BLaER1 (cell line): ENCODE measurements at regions not wholly inside any gene's neighbourhood (a gene's known extent, or its start where the extent isn't known, plus 50 kb on each side); places are given as distances from the start of the nearest gene placed in this dataset.

ENCODE experiments used
- H3K27ac ChIP-seq: shearing (Covaris generic); formaldehyde crosslinking; 2 replicates; pipeline ENCODE4 v1.8.1; 2022
- H3K27me3 ChIP-seq: shearing (Covaris generic); formaldehyde crosslinking; 2 replicates; pipeline ENCODE4 v1.8.1; 2022
- H3K36me3 ChIP-seq: shearing (Covaris generic); formaldehyde crosslinking; 2 replicates; pipeline ENCODE4 v1.8.1; 2022
- H3K4me1 ChIP-seq: shearing (Covaris generic); formaldehyde crosslinking; 2 replicates; pipeline ENCODE4 v1.8.1; 2022
- H3K4me2 ChIP-seq: shearing (Covaris generic); formaldehyde crosslinking; 2 replicates; pipeline ENCODE4 v1.8.1; 2022
- H3K4me3 ChIP-seq: shearing (Covaris generic); formaldehyde crosslinking; 2 replicates; pipeline ENCODE4 v1.8.1; 2022
- H3K9ac ChIP-seq: shearing (Covaris generic); formaldehyde crosslinking; 2 replicates; pipeline ENCODE4 v1.8.1; 2022
- H3K9me3 ChIP-seq: shearing (Covaris generic); formaldehyde crosslinking; 2 replicates; pipeline ENCODE4 v1.8.1; 2022
- H4K20me1 ChIP-seq: shearing (Covaris generic); formaldehyde crosslinking; 2 replicates; pipeline ENCODE4 v1.8.1; 2022
- Cebpa-rat ChIP-seq: shearing (Covaris generic); IDR thresholded peaks from 2 replicates; pipeline ENCODE4 v1.8.1; 2022

DNA sequence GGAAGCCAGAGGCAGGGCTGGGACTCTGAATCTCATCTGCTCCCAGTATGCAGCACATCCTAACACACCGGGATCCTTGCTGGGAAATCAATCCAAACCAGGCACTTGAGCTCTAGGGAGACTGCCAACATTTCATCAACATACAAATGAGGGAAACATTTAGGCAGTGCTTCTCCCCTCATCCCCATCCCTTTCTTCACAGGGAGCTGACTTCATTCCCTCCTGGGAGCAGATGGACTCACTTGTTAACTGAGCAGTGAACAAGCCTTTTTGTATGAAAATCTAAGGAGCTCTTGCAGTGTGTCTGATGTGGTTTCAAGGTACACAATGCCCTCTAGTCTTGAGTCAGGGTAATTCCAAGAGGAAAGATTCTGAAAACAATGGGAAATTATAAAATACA is 96.3 kb downstream of the TMEM114 start:
- Histone ChIP-seq H3K27ac (no peak overlapping the region), H3K4me2 (no peak overlapping the region), H3K27me3 (no peaks in the 10 kb centered on the region), H3K4me1 (no peaks in the 10 kb centered on the region), H3K36me3 (no peaks in the 10 kb centered on the region), H3K4me3 (no peak overlapping the region), H3K9ac (no peak overlapping the region), H3K9me3 (no peaks in the 10 kb centered on the region), H4K20me1 (no peaks in the 10 kb centered on the region)
- TF ChIP-seq Cebpa-rat, result no peak

DNA sequence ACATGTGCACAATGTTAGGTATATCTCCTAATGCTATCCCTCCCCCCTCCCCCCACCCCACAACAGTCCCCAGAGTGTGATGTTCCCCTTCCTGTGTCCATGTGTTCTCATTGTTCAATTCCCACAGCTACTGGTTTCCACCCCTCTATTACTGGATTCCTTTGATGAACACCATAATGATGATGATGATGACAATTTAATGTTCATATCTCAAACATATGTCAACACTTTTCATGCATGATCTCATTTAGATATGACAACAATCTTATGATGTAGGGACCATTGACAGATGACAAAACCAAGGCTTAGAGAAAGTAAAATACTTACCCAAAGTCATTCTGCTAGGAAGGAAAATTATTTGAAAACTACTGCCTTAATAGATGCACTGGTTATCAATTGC is 97.6 kb downstream of the TMEM114 start:
- no peaks in the 10 kb centered on the region for H3K36me3 ChIP-seq
- no peak overlapping the region for H3K4me2 ChIP-seq
- no peak overlapping the region for H3K4me3 ChIP-seq
- no peaks in the 10 kb centered on the region for H3K4me1 ChIP-seq
- no peak overlapping the region for H3K27ac ChIP-seq
- no peak overlapping the region for H3K9ac ChIP-seq
- no peak for TF ChIP-seq Cebpa-rat
- no peaks in the 10 kb centered on the region for H4K20me1 ChIP-seq
- no peaks in the 10 kb centered on the region for H3K9me3 ChIP-seq
- H3K27me3 ChIP-seq, result no peaks in the 10 kb centered on the region

- Histone ChIP-seq H3K36me3 (no peaks in the 10 kb centered on the region), H3K9me3 (no peaks in the 10 kb centered on the region), H3K4me2 (no peak overlapping the region), H4K20me1 (no peaks in the 10 kb centered on the region), H3K9ac (no peak overlapping the region), H3K27me3 (no peaks in the 10 kb centered on the region), H3K27ac (no peak overlapping the region), H3K4me3 (no peak overlapping the region), H3K4me1 (no peaks in the 10 kb centered on the region)
- no peak for TF ChIP-seq Cebpa-rat
Measured at GRCh38 chr16:8489580-8489979, 100.7 kb downstream of the TMEM114 start.

- no peak for TF ChIP-seq Cebpa-rat
- no peaks in the 10 kb centered on the region for H3K4me1 ChIP-seq
- H4K20me1 ChIP-seq, result no peaks in the 10 kb centered on the region
- H3K4me2 ChIP-seq, result no peak overlapping the region
- H3K27ac ChIP-seq, result no peak overlapping the region
- no peaks in the 10 kb centered on the region for H3K27me3 ChIP-seq
- H3K36me3 ChIP-seq, result no peaks in the 10 kb centered on the region
- no peaks in the 10 kb centered on the region for H3K9me3 ChIP-seq
- H3K4me3 ChIP-seq, result no peak overlapping the region
- no peak overlapping the region for H3K9ac ChIP-seq
Measured at GRCh38 chr16:8486985-8487384, 103.3 kb downstream of the TMEM114 start.

DNA sequence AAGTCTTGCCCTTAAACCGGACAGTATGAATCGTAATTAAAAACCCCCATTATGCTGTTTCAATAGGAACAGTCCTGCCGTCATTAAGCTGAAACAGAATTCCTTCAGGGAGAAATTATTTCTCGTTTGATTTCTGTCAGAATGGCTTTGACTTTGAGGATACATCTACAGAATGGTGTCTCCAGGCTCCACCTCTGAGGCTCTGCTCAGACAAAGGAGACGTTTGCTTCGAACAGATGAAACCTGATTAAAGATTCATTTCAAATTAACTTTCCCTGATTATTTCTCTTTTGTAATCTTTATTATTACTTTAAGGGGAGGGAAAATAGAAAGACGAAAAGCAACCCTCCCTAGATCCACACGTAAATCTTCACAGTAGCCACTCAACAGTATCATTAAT is 106.9 kb downstream of the TMEM114 start:
- H3K9me3 ChIP-seq, result no peaks in the 10 kb centered on the region
- H3K4me1 ChIP-seq, result no peaks in the 10 kb centered on the region
- no peak overlapping the region for H3K9ac ChIP-seq
- TF ChIP-seq Cebpa-rat, result no peak
- H3K27ac ChIP-seq, result no peak overlapping the region
- no peaks in the 10 kb centered on the region for H3K27me3 ChIP-seq
- no peaks in the 10 kb centered on the region for H4K20me1 ChIP-seq
- H3K4me3 ChIP-seq, result no peak overlapping the region
- no peak overlapping the region for H3K4me2 ChIP-seq
- no peaks in the 10 kb centered on the region for H3K36me3 ChIP-seq

DNA sequence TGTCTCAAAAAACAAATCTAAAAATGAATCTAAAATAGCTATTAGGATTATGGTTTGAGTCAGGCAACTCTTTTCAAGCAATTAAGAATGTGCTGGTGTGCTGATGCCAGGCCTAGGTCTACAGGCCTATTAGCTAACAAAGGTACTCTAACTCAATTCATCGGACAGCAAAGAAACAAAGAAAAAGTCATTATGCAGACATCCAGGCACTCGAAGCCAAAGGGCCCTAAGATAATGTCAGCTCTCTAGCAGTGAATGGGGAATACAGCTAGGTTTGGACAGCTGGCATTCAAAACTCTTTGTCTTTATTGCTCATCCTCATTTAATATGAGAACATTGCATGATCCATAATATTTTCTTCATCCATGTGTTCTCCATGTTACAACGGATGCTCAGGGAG is 108.5 kb downstream of the TMEM114 start:
- Histone ChIP-seq H3K4me1 (no peaks in the 10 kb centered on the region), H3K27ac (no peak overlapping the region), H4K20me1 (no peaks in the 10 kb centered on the region), H3K9ac (no peak overlapping the region), H3K27me3 (no peaks in the 10 kb centered on the region), H3K36me3 (no peaks in the 10 kb centered on the region), H3K4me3 (no peak overlapping the region), H3K9me3 (no peaks in the 10 kb centered on the region), H3K4me2 (no peak overlapping the region)
- no peak for TF ChIP-seq Cebpa-rat

DNA sequence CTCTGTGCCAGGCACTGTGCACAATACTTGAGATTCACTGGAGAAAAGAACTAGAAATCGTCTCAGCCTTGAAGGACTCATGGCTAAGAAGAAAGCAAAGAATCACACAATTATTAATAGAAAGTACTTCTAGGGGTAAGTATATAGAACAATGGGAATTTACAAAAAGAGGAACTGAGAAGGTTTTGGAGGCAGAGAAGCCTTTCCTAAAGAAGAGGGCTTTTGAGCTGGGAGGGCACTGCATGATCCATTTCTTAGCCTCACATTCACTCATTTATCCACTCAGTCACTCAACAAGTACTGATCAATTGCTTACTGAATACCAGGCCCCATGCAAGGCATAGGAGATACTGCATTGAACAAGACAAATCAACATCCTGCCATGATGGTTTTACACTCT is 113.5 kb downstream of the TMEM114 start:
- H3K4me3 ChIP-seq, result no peak overlapping the region
- H3K27ac ChIP-seq, result no peak overlapping the region
- H3K27me3 ChIP-seq, result no peaks in the 10 kb centered on the region
- H3K9ac ChIP-seq, result no peak overlapping the region
- no peak overlapping the region for H3K4me2 ChIP-seq
- H3K9me3 ChIP-seq, result no peaks in the 10 kb centered on the region
- no peaks in the 10 kb centered on the region for H4K20me1 ChIP-seq
- TF ChIP-seq Cebpa-rat, result no peak
- H3K4me1 ChIP-seq, result no peaks in the 10 kb centered on the region
- H3K36me3 ChIP-seq, result no peaks in the 10 kb centered on the region

DNA sequence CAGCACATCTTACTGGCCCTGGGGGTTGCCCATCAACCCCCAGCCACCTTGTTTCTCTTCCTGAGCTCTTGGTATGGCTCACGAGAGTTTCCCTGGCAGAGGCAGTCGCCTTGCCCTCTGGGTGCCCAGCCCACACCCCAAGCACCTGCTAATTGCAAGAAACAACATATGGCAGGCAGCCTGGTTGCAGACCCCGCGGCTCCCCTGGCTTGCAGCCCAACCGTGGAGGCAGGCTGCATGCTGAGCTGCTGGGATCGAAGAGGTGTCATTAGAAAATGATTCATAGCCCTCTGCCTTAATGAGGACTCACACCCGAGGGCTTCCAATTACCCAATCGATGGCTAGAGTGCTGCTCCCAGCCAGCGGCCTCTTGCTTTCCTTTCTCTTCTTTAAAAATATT is 115.7 kb downstream of the TMEM114 start:
- Histone ChIP-seq H3K27ac (no peak overlapping the region), H4K20me1 (no peaks in the 10 kb centered on the region), H3K9me3 (no peaks in the 10 kb centered on the region), H3K36me3 (no peaks in the 10 kb centered on the region), H3K9ac (no peak overlapping the region), H3K4me2 (no peak overlapping the region), H3K4me1 (no peaks in the 10 kb centered on the region), H3K4me3 (no peak overlapping the region), H3K27me3 (no peaks in the 10 kb centered on the region)
- TF ChIP-seq Cebpa-rat, result no peak

DNA sequence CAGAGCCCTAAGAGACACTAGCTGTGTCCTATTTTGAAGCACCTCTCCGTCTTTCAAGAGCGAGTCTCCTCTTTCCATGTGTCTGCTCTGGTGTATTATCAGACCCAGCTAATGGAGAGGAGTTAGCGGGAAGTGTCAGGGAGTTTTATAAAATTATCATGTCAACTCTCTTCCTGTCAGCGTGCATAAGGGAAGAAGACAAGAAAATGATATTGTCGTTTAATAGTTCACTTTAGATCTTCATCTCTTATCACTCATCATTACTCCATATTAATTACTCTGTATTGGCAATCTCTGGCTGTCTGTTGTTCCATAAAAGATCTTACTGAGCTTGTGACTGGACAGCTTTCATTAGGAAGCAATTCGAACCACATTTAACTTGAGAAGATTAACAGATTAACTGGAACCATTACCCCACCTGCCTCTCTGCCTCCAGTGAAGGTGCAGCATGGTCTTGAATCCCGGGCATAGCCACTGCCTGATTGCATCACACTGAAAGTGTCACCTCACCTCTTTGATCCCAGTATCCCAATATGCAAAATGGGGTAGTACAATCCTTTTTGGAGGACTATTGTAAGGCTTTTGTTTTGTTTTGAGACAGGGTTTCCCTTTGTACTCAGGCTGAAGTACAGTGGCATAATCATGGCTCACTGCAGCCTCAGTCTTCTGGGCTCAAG is 121.1 kb downstream of the TMEM114 start:
- Histone ChIP-seq H3K9ac (no peak overlapping the region), H3K4me2 (no peak overlapping the region), H3K36me3 (no peaks in the 10 kb centered on the region), H3K4me3 (no peak overlapping the region), H3K9me3 (no peaks in the 10 kb centered on the region), H3K27ac (no peak overlapping the region), H3K27me3 (no peaks in the 10 kb centered on the region), H4K20me1 (no peaks in the 10 kb centered on the region), H3K4me1 (no peaks in the 10 kb centered on the region)
- no peak for TF ChIP-seq Cebpa-rat

GRCh38 chr16:8464979-8465378 is 125.3 kb downstream of the TMEM114 start:
- Histone ChIP-seq H3K4me3 (no peak overlapping the region), H3K4me1 (no peaks in the 10 kb centered on the region), H3K27me3 (no peaks in the 10 kb centered on the region), H3K9ac (no peak overlapping the region), H3K36me3 (no peaks in the 10 kb centered on the region), H3K9me3 (no peaks in the 10 kb centered on the region), H3K27ac (no peak overlapping the region), H4K20me1 (no peaks in the 10 kb centered on the region), H3K4me2 (no peak overlapping the region)
- TF ChIP-seq Cebpa-rat, result no peak
